ENCODE measurements at regions not wholly inside any gene's neighbourhood (a gene's known extent, or its start where the extent isn't known, plus 50 kb on each side); places are given as distances from the start of the nearest gene placed in this dataset.

- DNase-seq (ENCODE audit: low read depth) = no peak
- TF ChIP-seq CTCF (IDR thresholded peaks at IDR 0.05; ENCODE audit: insufficient read depth, low read depth, low read length, missing control alignments) = no peak
- no peak overlapping the region for H3K4me3 ChIP-seq (ENCODE audit: low read depth, low read length)
Observed at GRCh38 chr14:24693983-24694382, 60.0 kb upstream of the GZMB start.

GRCh38 chr14:24693353-24693737 is 59.4 kb upstream of the GZMB start:
- H3K4me3 ChIP-seq (ENCODE audit: low read depth, low read length) = no peak overlapping the region
- DNase-seq (ENCODE audit: low read depth) = no peak
- TF ChIP-seq CTCF (IDR thresholded peaks at IDR 0.05; ENCODE audit: insufficient read depth, low read depth, low read length, missing control alignments) = no peak

GRCh38 chr14:24692382-24693352 is 58.7 kb upstream of the GZMB start:
- DNase-seq (ENCODE audit: low read depth) = no peak
- no peak for TF ChIP-seq CTCF (IDR thresholded peaks at IDR 0.05; ENCODE audit: insufficient read depth, low read depth, low read length, missing control alignments)
- H3K4me3 ChIP-seq (ENCODE audit: low read depth, low read length) = no peak overlapping the region

- peak; percentile 30 for TF ChIP-seq CTCF (IDR thresholded peaks at IDR 0.05; ENCODE audit: insufficient read depth, low read depth, low read length, missing control alignments)
- H3K4me3 ChIP-seq (ENCODE audit: low read depth, low read length) = no peak overlapping the region
- DNase-seq (ENCODE audit: low read depth) = peak; percentile 66
Observed at GRCh38 chr14:24690492-24690891, 56.5 kb upstream of the GZMB start.

- no peak for TF ChIP-seq CTCF (IDR thresholded peaks at IDR 0.05; ENCODE audit: insufficient read depth, low read depth, low read length, missing control alignments)
- no peak overlapping the region for H3K4me3 ChIP-seq (ENCODE audit: low read depth, low read length)
- DNase-seq (ENCODE audit: low read depth) = no peak
Observed at GRCh38 chr14:24688030-24688658, 54.2 kb upstream of the GZMB start.
